RPMI8226 (cell line): ENCODE measurements at regions not wholly inside any gene's neighbourhood (a gene's known extent, or its start where the extent isn't known, plus 50 kb on each side); places are given as distances from the start of the nearest gene placed in this dataset.

Experiments
- DNase-seq: peaks from one replicate; pipeline ENCODE4 v3.0.0-alpha.2; 2015

GRCh38 chr3:194219826-194220410 is 84.0 kb downstream of the HES1 start:
- no peak for DNase-seq

GRCh38 chr3:194220901-194221326 is 85.0 kb downstream of the HES1 start:
- DNase-seq: no peak

GRCh38 chr3:194221336-194221735 is 85.4 kb downstream of the HES1 start:
- no peak for DNase-seq

- DNase-seq: no peak
These were observed 88.0 kb downstream of the HES1 start for GRCh38 chr3:194223951-194224350.

DNA sequence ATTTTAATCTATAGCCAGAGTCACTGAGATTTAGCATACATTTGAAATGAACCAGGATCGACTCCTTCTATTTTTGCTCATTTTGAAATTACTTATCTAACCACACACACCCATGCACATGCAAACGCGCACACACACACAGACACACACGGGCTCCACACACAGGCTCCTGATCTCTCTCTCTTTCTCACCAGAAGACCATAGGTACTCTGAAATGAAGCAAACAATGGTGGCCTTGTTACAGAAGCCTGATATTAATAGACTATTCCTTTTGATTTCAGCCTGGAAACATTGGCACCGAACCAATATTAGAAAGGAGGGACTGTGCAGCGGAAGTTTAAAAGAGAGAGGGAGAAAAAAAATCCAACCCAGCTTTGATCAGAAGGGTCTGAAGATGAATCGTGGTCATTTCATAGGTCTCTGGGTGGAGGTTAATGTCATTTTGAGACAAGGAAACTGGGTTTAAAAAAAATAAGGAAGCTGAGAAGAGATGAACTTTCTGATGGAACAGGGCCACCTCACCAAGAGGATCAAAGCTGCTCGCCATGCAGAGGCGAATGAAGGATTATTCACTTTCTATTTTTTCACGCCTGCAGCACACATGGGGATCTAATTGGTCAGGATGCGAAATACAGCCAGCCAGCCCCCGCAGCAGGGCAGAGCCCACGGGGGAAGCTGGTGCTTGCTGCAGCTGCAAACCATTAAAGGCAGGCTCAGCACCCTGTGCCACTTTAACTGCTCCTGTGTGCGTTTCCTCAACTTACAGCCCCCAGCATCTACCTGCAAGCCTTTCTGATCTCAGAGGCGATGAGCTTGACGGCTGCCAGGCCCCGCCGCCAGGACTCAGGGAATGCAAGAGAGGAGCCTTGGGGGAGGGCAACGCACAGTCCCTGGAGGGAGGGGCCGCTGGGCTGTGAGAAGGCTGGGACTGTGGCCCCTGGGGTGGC is 88.8 kb downstream of the HES1 start:
- DNase-seq: no peak

GRCh38 chr3:194225418-194225812 is 89.5 kb downstream of the HES1 start:
- DNase-seq: no peak

DNA sequence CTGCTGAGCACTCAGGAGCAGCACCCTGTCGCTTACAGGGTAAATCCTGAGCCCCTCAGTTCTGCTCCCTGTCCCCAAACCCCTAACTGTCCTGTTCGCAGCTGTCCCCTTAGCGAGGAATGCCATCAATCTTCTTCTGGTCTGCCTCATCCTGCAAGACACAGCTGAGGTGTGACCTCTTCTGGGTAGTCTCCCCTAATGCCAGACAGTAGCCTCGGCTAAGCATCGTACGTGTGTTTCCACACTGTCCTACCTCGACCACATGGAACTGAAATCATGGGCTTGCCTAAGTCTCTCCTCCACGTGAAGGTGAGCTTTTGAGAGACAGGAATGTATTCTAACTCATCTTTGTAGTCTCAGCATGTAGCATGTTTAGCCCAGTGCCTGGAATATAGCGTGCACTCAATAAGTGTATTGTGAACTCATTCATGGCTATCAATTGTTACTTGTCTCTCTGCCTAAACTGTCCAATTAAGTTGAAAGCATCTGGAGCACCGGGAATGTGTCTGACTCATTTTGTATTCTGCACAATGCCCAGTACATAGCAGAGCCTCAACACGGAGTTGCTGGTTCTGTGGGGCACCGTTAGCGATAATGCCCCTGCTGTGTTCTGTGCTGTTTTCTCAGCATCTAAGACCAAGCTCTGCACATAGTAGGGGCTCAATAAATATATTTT is 90.2 kb downstream of the HES1 start:
- DNase-seq: no peak

- DNase-seq: no peak
These were observed 96.2 kb downstream of the HES1 start for GRCh38 chr3:194231929-194232832.

- DNase-seq: no peak
These were observed 97.2 kb downstream of the HES1 start for GRCh38 chr3:194233150-194233549.

GRCh38 chr3:194235160-194235559 is 99.2 kb downstream of the HES1 start:
- DNase-seq: no peak

- DNase-seq: no peak
These were observed 101.2 kb downstream of the HES1 start for GRCh38 chr3:194237110-194237509.

DNA sequence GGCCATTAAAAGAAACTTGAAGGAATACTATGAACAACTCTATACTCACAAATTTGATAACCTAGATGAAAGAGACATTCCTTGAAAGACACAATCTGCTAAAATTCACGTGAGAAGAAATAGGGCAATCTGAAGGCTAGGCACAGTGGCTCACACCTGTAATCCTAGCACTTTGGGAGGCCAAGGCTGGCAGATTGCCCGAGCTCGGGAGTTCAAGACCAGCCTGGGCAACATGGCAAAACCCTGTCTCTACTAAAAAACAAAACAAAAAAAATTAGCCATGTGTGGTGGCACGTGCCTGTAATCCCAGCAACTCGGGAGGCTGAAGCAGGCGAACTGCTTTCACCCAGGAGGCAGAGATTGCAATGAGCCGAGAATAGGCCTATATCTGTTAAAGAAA is 104.8 kb downstream of the HES1 start:
- no peak for DNase-seq

DNA sequence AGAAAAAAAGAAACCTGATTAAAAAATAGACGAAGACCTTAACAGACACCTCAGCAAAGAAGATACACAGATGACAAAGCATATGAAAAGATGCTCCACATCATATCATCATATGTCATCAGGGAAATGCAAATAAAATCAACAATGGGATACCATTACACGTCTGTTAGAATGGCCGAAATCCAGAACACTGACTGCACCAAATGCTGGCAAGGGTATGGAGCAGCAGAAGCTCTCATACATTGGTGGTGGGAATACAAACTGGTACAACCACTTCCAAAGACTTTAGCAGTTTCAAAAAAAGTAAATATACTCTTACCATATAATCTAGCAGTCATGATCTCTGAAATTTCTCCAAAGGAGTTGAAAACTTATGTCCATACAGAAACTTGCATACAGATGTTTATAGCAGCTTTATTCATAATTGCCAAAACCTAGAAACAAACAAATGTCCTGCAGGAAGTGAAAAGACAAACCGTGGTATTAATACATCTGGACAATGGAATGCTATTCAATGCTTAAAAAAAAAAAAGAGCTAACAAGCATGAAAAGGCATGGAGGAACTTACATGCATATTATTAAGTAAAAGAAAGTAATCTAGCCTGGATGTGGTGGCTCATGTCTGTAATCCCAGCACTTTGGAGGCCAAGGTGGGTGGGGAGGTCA is 107.4 kb downstream of the HES1 start:
- DNase-seq: no peak

- no peak for DNase-seq
These were observed 107.0 kb downstream of the CPN2 start for GRCh38 chr3:194244167-194244566.

- DNase-seq: no peak
These were observed 105.7 kb downstream of the CPN2 start for GRCh38 chr3:194245474-194245873.

- no peak for DNase-seq
These were observed 105.1 kb downstream of the CPN2 start for GRCh38 chr3:194245975-194246561.

- no peak for DNase-seq
These were observed 104.3 kb downstream of the CPN2 start for GRCh38 chr3:194246709-194247349.

GRCh38 chr3:194247350-194247740 is 103.8 kb downstream of the CPN2 start:
- DNase-seq: no peak

DNA sequence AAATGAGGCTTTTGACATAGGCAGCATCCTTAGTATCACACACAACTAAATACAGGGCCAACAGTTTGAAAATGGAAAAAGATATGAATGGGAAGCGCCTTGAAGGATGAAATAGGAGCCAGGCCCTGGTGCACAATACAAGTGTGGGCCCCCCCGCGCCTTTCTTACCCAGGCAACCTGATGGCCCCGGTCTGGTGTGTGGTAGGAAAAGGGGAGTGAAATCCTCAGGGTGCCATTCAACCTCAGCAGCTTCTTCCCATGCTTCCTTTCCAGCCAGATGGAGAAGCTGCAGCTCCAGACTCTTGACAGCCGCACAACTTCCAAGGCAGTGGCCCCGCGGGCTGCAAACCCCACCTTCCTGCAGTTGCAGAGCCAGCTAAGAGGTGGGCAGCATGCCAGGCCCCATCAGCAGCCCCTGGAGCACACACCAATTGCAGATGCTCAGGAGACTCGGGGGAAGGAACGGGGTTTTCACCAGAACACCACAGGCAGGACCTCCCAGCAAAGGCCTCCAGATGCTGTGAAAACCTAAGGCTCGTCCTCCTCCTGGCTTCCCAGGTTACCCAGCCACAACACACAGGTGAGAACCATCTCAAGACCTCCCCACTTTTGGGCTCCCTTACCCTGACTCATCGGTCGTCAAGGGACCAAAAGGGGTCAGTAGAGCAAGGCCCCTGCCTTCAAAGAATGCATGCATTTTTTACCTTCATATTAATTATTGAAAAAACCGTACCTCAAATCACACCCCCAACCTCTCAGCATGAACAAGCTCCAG is 101.6 kb downstream of the CPN2 start:
- DNase-seq: no peak
